CD4-positive, alpha-beta T cell treated with Interleukin-21 for 1 hour (primary cell): ENCODE measurements at regions not wholly inside any gene's neighbourhood (a gene's known extent, or its start where the extent isn't known, plus 50 kb on each side); places are given as distances from the start of the nearest gene placed in this dataset.

Source experiments
- DNase-seq: peaks from one replicate; pipeline ENCODE4 v3.0.0-alpha.2; 2020

DNA sequence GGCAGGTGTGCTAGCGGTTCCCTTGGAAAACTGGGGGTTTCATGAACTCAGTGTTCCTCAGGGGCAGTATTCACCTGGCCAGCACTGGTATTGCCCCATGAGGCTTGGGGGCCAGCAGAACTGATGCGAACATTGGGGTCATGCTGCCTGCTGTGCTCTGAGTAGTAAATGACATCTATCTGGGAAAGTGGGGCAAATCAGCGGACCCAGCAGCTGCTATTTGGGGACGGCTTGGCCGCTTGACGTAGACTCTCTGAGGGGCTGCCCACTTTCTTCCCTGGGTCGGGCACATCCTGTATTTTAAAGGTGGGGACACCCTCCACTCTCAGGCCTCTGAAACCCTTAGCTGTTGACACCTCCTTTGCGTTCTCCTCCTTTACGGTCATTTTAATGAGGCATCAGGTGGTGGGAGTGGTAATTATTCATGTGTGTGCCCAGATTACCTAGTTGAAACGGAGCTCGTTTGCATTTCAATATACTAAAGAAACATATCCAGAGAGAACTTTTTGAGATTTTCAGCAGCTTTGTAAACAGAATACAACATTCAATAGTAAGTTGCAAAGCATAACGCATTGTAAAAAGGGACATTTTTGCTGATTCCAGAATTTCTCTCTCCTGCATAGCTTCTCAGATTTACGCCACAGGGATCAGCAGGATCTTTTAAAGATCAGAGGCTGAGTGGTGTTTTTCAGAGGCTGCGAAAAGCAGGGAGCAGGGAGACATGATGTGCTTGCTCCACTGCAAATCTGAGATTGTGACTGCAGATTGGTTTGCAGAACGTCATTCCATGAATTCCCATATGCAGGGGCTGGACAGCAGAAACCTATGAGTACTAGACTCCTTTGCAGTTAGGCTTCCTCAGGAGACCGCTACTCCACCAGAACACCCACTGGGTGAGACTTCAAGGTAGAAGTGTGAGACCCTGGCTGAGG is 56.8 kb upstream of the ZFR start:
- no peak for DNase-seq

- no peak for DNase-seq
These were observed 55.6 kb upstream of the ZFR start for GRCh38 chr5:32500181-32500580.

GRCh38 chr5:32499261-32499660 is 54.7 kb upstream of the ZFR start:
- no peak for DNase-seq

- no peak for DNase-seq
These were observed 53.9 kb upstream of the ZFR start for GRCh38 chr5:32498484-32498883.

DNA sequence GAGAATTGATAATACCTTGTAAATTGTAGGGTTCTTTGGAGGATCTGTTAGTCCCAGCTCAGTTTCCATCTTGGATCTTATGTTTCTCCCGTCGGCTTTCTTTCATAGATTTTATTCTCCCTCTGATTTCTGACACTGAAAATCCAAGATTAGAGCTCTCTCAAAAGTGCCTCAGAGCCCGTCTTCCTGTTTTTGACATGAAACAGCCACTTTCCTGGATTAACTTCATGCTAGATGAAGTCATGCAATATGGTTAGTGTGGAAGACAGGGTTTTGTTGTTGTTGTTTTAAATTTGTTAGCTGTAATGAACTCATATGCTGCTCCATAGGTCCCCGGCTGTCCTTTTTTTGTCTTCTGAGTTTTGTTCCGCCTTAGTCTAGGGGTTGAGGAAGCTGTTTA is 51.6 kb upstream of the ZFR start:
- DNase-seq = no peak

- no peak for DNase-seq
These were observed 50.3 kb upstream of the ZFR start for GRCh38 chr5:32494827-32495226.
